Fibroblast of lung (primary cell): ENCODE measurements at regions not wholly inside any gene's neighbourhood (a gene's known extent, or its start where the extent isn't known, plus 50 kb on each side); places are given as distances from the start of the nearest gene placed in this dataset.

ENCODE experiments used
- DNase-seq, 2 donors: peaks; one replicate each; pipeline versions ENCODE4 v3.0.0 to v3.0.0-alpha.2; 2010; ENCODE audit warnings: low read depth in 2 of 2
- H2AFZ ChIP-seq: 2 replicates; pipeline ENCODE4 v1.5.1; 2012; ENCODE audit warnings: low read length, control low read depth, inconsistent platforms
- H3K27ac ChIP-seq: 2 replicates; pipeline ENCODE4 v1.5.1; 2011; ENCODE audit warnings: low read length, control low read depth; ENCODE audit not compliant: insufficient read depth
- H3K27me3 ChIP-seq: 2 replicates; pipeline ENCODE4 v1.5.1; 2011; ENCODE audit warnings: mild to moderate bottlenecking, low read length; ENCODE audit not compliant: control insufficient read depth, insufficient read depth
- H3K36me3 ChIP-seq: 2 replicates; pipeline ENCODE4 v1.5.1; 2011; ENCODE audit warnings: low read length; ENCODE audit not compliant: control insufficient read depth, insufficient read depth
- H3K4me1 ChIP-seq: 2 replicates; pipeline ENCODE4 v1.5.1; 2011; ENCODE audit warnings: low read length; ENCODE audit not compliant: control insufficient read depth, insufficient read depth; ENCODE audit errors: extremely low read depth
- H3K4me2 ChIP-seq: 2 replicates; pipeline ENCODE4 v1.5.1; 2011; ENCODE audit warnings: low read length, control low read depth; ENCODE audit not compliant: insufficient read depth; ENCODE audit errors: extremely low read depth
- H3K4me3 ChIP-seq, 4 experiments: fragments of 200-600 bp in 1 of 4; sonication (generic) in 1 of 4; replicated peaks in 1 of 4; 2 replicates each; pipeline ENCODE4 v1.5.1; 2011 to 2016; ENCODE audit warnings: low read length in 4 of 4, low read depth in 3 of 4, mild to moderate bottlenecking in 3 of 4, control low read depth in 2 of 4, inconsistent platforms in 1 of 4, mixed read lengths in 1 of 4; ENCODE audit not compliant: insufficient read depth in 1 of 4; ENCODE audit errors: control extremely low read depth in 1 of 4
- H3K79me2 ChIP-seq: 2 replicates; pipeline ENCODE4 v1.5.1; 2012; ENCODE audit warnings: mild to moderate bottlenecking, low read length, inconsistent platforms; ENCODE audit not compliant: control insufficient read depth, insufficient read depth
- H3K9ac ChIP-seq: 2 replicates; pipeline ENCODE4 v1.5.1; 2011; ENCODE audit warnings: mild to moderate bottlenecking, low read length, control low read depth; ENCODE audit not compliant: insufficient read depth
- H3K9me3 ChIP-seq: 2 replicates; pipeline ENCODE4 v1.5.1; 2012; ENCODE audit warnings: low read depth, low read length; ENCODE audit not compliant: control insufficient read depth, insufficient read depth
- H4K20me1 ChIP-seq: 2 replicates; pipeline ENCODE4 v1.5.1; 2011; ENCODE audit warnings: low read length; ENCODE audit not compliant: control insufficient read depth, insufficient read depth; ENCODE audit errors: extremely low read depth
- CTCF ChIP-seq, 2 donors: IDR thresholded peaks in 1 of 2; conservative IDR thresholded peaks in 1 of 2; 1 replicate in 1 of 2; 2 replicates in 1 of 2; pipeline ENCODE4 v1.5.1; 2011 to 2012; ENCODE audit warnings: low read length in 2 of 2, control low read depth in 1 of 2, inconsistent platforms in 1 of 2, low read depth in 1 of 2, mild to moderate bottlenecking in 1 of 2
- EZH2 ChIP-seq: IDR thresholded peaks from 2 replicates; pipeline ENCODE4 v1.5.1; 2012; ENCODE audit warnings: low read length, control low read depth, mild to moderate bottlenecking; ENCODE audit errors: missing control alignments

GRCh38 chr16:79833559-79833958, 233.0 kb upstream of the MAF start:
- Histone ChIP-seq H3K9ac (no peak overlapping the region), H3K36me3 (no peaks in the 10 kb centered on the region), H3K27ac (no peak overlapping the region), H3K79me2 (no peaks in the 10 kb centered on the region), H2AFZ (no peak overlapping the region), H3K4me2 (no peak overlapping the region), H3K4me3 (no peak overlapping the region), H3K9me3 (no peaks in the 10 kb centered on the region), H3K27me3 (no peaks in the 10 kb centered on the region), H3K4me1 (no peaks in the 10 kb centered on the region), H4K20me1 (no peaks in the 10 kb centered on the region)
- no peak for DNase-seq
- TF ChIP-seq CTCF (conservative IDR thresholded peaks at IDR 0.05 in 1 of 2, IDR thresholded peaks at IDR 0.05 in 1 of 2; ENCODE audit: low read depth in 1 of 2, low read length in 2 of 2) (no peak), EZH2 (no peak)

- H3K27ac ChIP-seq = no peak overlapping the region
- H3K9ac ChIP-seq = no peak overlapping the region
- peak in 1 of 2 donors; percentile 94 for DNase-seq
Observed at GRCh38 chr16:79826732-79827475, 226.4 kb upstream of the MAF start.

GRCh38 chr16:79825002-79825401, 224.5 kb upstream of the MAF start:
- DNase-seq = no peak
- no peak overlapping the region for H2AFZ ChIP-seq
- H3K9me3 ChIP-seq = no peaks in the 10 kb centered on the region
- no peaks in the 10 kb centered on the region for H3K36me3 ChIP-seq
- H3K27me3 ChIP-seq = no peaks in the 10 kb centered on the region
- no peaks in the 10 kb centered on the region for H3K79me2 ChIP-seq
- no peak overlapping the region for H3K27ac ChIP-seq
- H3K4me3 ChIP-seq = no peak overlapping the region
- no peak overlapping the region for H3K9ac ChIP-seq
- H3K4me1 ChIP-seq = no peaks in the 10 kb centered on the region
- H4K20me1 ChIP-seq = no peaks in the 10 kb centered on the region
- TF ChIP-seq EZH2 = no peak
- no peak for TF ChIP-seq CTCF (conservative IDR thresholded peaks at IDR 0.05 in 1 of 2, IDR thresholded peaks at IDR 0.05 in 1 of 2; ENCODE audit: low read depth in 1 of 2, low read length in 2 of 2)
- no peak overlapping the region for H3K4me2 ChIP-seq

More at GRCh38 chr16:79826732-79827475, 226.4 kb upstream of the MAF start:
- Histone ChIP-seq H3K27me3 (no peaks in the 10 kb centered on the region), H4K20me1 (no peaks in the 10 kb centered on the region), H3K9me3 (no peaks in the 10 kb centered on the region), H2AFZ (no peak overlapping the region), H3K4me1 (no peaks in the 10 kb centered on the region), H3K4me2 (no peak overlapping the region), H3K79me2 (no peaks in the 10 kb centered on the region), H3K36me3 (no peaks in the 10 kb centered on the region), H3K4me3 (no peak overlapping the region)
- no peak for TF ChIP-seq CTCF (conservative IDR thresholded peaks at IDR 0.05 in 1 of 2, IDR thresholded peaks at IDR 0.05 in 1 of 2; ENCODE audit: low read depth in 1 of 2, low read length in 2 of 2)
